B cell (primary cell): ENCODE measurements at regions not wholly inside any gene's neighbourhood (a gene's known extent, or its start where the extent isn't known, plus 50 kb on each side); places are given as distances from the start of the nearest gene placed in this dataset.

ENCODE experiments used
- ATAC-seq: fragments of 200-7000 bp; cut with Tn5 transposase; one replicate; pipeline ENCODE4 v1.10.0; 2021; ENCODE audit warnings: low read depth, mild to moderate bottlenecking, moderate number of reproducible peaks, moderate library complexity
- CTCF ChIA-PET: fragments of 350-600 bp; sonication (Branson Sonifier 250); formaldehyde crosslinking; loops from one replicate; lab custom pipeline; 2021; ENCODE audit warnings: antibody characterized with exemption, inconsistent platforms; lab: Charles Lee
- POLR2A ChIA-PET: fragments of 350-600 bp; sonication (Branson Sonifier 250); formaldehyde crosslinking; loops from one replicate; lab custom pipeline; 2021; ENCODE audit warnings: antibody characterized with exemption; lab: Charles Lee
- DNase-seq: peaks from one replicate; pipeline ENCODE4 v3.0.0; 2013
- H2AFZ ChIP-seq: 2 replicates; pipeline ENCODE4 v1.6.1; 2012; ENCODE audit warnings: mild to moderate bottlenecking, low read depth, low read length; ENCODE audit not compliant: insufficient read depth, poor library complexity, severe bottlenecking
- H3K27ac ChIP-seq, 2 donors: 1 replicate in 1 of 2; 2 replicates in 1 of 2; pipeline ENCODE4 v1.5.1; 2012 to 2013; ENCODE audit warnings: low read length in 2 of 2, mild to moderate bottlenecking in 2 of 2, moderate library complexity in 1 of 2
- H3K27me3 ChIP-seq, 4 experiments: fragments of 200-600 bp in 1 of 4; sonication (generic) in 1 of 4; replicated peaks in 1 of 4; 1 replicate in 2 of 4; 2 replicates in 2 of 4; pipeline versions ENCODE4 v1.6.1 to v1.7.0; 2013 to 2016; ENCODE audit warnings: low read length in 3 of 4, mild to moderate bottlenecking in 2 of 4, mixed read lengths in 1 of 4, moderate library complexity in 1 of 4; ENCODE audit not compliant: insufficient read depth in 4 of 4, control insufficient read depth in 3 of 4; ENCODE audit errors: control extremely low read depth in 1 of 4
- H3K36me3 ChIP-seq, 2 experiments: replicated peaks in 1 of 2; 1 replicate in 1 of 2; 2 replicates in 1 of 2; pipeline versions ENCODE4 v1.6.1 to v1.7.1; 2013; ENCODE audit warnings: low read length in 1 of 2; ENCODE audit not compliant: insufficient read depth in 2 of 2, control insufficient read depth in 1 of 2; ENCODE audit errors: control extremely low read depth in 1 of 2, extremely low read depth in 1 of 2
- H3K4me1 ChIP-seq, 2 donors: fragments of 200-600 bp in 1 of 2; sonication (generic) in 1 of 2; 1 replicate in 1 of 2; 2 replicates in 1 of 2; pipeline versions ENCODE4 v1.5.1 to v1.6.1; 2013 to 2017; ENCODE audit warnings: low read length in 2 of 2; ENCODE audit not compliant: control insufficient read depth in 2 of 2, insufficient read depth in 2 of 2
- H3K4me2 ChIP-seq: replicated peaks from 2 replicates; pipeline ENCODE3; 2012; ENCODE audit warnings: mild to moderate bottlenecking, low read depth, low read length; ENCODE audit not compliant: poor library complexity, severe bottlenecking
- H3K4me3 ChIP-seq, 5 experiments: fragments of 200-600 bp in 1 of 5; sonication (generic) in 1 of 5; 1 replicate in 3 of 5; 2 replicates in 2 of 5; pipeline versions ENCODE4 v1.5.1 to v1.7.0; 2011 to 2016; ENCODE audit warnings: low read length in 4 of 5, mild to moderate bottlenecking in 4 of 5, low read depth in 2 of 5, control low read depth in 1 of 5, moderate library complexity in 1 of 5; ENCODE audit not compliant: insufficient read depth in 1 of 5; ENCODE audit errors: control extremely low read depth in 1 of 5, extremely low read depth in 1 of 5
- H3K79me2 ChIP-seq: fragments of 200-600 bp; sonication (generic); one replicate; pipeline ENCODE4 v1.6.0; 2016; ENCODE audit warnings: low read length; ENCODE audit not compliant: control insufficient read depth, insufficient read depth
- H3K9ac ChIP-seq: fragments of 200-600 bp; sonication (generic); 2 replicates; pipeline ENCODE4 v1.6.1; 2017; ENCODE audit warnings: mild to moderate bottlenecking, low read length, moderate library complexity
- H3K9me3 ChIP-seq, 3 donors: one replicate each; pipeline versions ENCODE4 v1.6.1 to v1.7.1; 2013; ENCODE audit warnings: low read length in 2 of 3; ENCODE audit not compliant: control insufficient read depth in 2 of 3, insufficient read depth in 1 of 3; ENCODE audit errors: control extremely low read depth in 1 of 3
- H4K20me1 ChIP-seq: 2 replicates; pipeline ENCODE4 v1.6.0; 2012; ENCODE audit warnings: mild to moderate bottlenecking, low read length; ENCODE audit not compliant: insufficient read depth, control insufficient read depth, poor library complexity, severe bottlenecking
- H3K27ac Mint-ChIP-seq: one replicate; pipeline ENCODE4 v1.8.0; 2021; ENCODE audit warnings: mixed read lengths
- H3K27me3 Mint-ChIP-seq: one replicate; pipeline ENCODE4 v1.8.0; 2021; ENCODE audit warnings: mixed read lengths
- H3K4me1 Mint-ChIP-seq: one replicate; pipeline ENCODE4 v1.8.0; 2021; ENCODE audit warnings: mixed read lengths
- H3K4me3 Mint-ChIP-seq: one replicate; pipeline ENCODE4 v1.8.0; 2021; ENCODE audit warnings: mixed read lengths
- H3K9me3 Mint-ChIP-seq: one replicate; pipeline ENCODE4 v1.8.0; 2022; ENCODE audit warnings: mixed read lengths; ENCODE audit not compliant: insufficient read depth
- CTCF ChIP-seq: fragments of 200-600 bp; IDR thresholded peaks from one replicate; pipeline ENCODE4 v1.8.0; 2022; ENCODE audit warnings: antibody characterized with exemption, mild to moderate bottlenecking
- EZH2 ChIP-seq: IDR thresholded peaks from 2 replicates; pipeline ENCODE4 v1.6.1; 2012; ENCODE audit warnings: borderline replicate concordance, low read depth, mild to moderate bottlenecking, moderate library complexity, low read length; ENCODE audit not compliant: insufficient read depth, poor library complexity, severe bottlenecking
- WGBS: methylation state at CpG from one replicate; pipeline ENCODE4 v1.1.5; 2013; ENCODE audit warnings: missing lambda C conversion rate; ENCODE audit not compliant: insufficient coverage; 5-methylcytosine and 5-hydroxymethylcytosine counted together
- intact Hi-C: fragments of 100-400 bp; cut with micrococcal nuclease; formaldehyde crosslinking; loops from one replicate; pipeline ENCODE4 v1.10.0; 2022

GRCh38 chr12:89976866-89977265, 268.2 kb upstream of the ATP2B1 start:
- no peaks in the 10 kb centered on the region for H3K4me1 ChIP-seq
- WGBS: 98% methylated on average over 4 of the region's 4 CpGs
- DNase-seq: no peak
- Mint-ChIP-seq H3K27ac (no peak overlapping the region), H3K4me1 (peaks cover 10% of the 10 kb centered on the region), H3K9me3 (no peaks in the 10 kb centered on the region), H3K4me3 (no peak overlapping the region), H3K27me3 (no peaks in the 10 kb centered on the region)
- no peak overlapping the region for H3K27ac ChIP-seq
- no peak overlapping the region for H3K4me3 ChIP-seq
- no peak for ATAC-seq
- intact Hi-C loops: no loop called here
- ChIA-PET CTCF (no interaction called here), POLR2A (no interaction called here)
- H3K9ac ChIP-seq: no peak overlapping the region
- no peaks in the 10 kb centered on the region for H3K9me3 ChIP-seq
- H3K27me3 ChIP-seq: no peaks in the 10 kb centered on the region
- H2AFZ ChIP-seq: no peak overlapping the region
- H4K20me1 ChIP-seq: no peaks in the 10 kb centered on the region
- no peaks in the 10 kb centered on the region for H3K36me3 ChIP-seq
- TF ChIP-seq EZH2: no peak
- TF ChIP-seq CTCF: no peak
- H3K4me2 ChIP-seq: no peak overlapping the region
- no peaks in the 10 kb centered on the region for H3K79me2 ChIP-seq

DNA sequence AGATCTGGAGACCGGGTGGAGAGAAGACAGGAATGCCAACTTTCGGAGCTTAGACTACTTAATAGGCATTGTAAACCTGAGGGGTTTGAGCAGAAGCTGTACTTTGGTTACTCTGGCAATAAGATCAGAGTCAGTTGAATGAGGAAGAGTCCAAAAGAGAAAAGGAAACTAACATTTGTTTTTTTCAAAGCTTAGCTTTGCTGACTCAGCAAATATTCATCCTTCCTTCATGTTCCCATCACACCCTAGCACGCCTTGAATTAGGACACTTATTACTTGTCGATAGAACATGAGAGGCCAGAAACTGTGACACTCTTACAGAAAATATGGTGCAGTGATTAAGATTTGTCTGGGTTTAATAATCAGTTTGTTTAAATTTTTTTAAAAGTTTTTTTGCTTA, 266.9 kb upstream of the ATP2B1 start:
- DNase-seq (no peak), ATAC-seq (no peak)
- H3K9me3 ChIP-seq: no peaks in the 10 kb centered on the region
- H3K79me2 ChIP-seq: no peaks in the 10 kb centered on the region
- CTCF ChIA-PET: no interaction called here
- no peak overlapping the region for H3K4me2 ChIP-seq
- no peaks in the 10 kb centered on the region for H3K9me3 Mint-ChIP-seq
- no peak overlapping the region for H3K27ac ChIP-seq
- 95% methylated on average over 2 of the region's 4 CpGs for WGBS
- no peak overlapping the region for H3K4me3 ChIP-seq
- H4K20me1 ChIP-seq: no peaks in the 10 kb centered on the region
- peaks cover 10% of the 10 kb centered on the region for H3K4me1 Mint-ChIP-seq
- no peaks in the 10 kb centered on the region for H3K27me3 ChIP-seq
- peak overlapping the region; percentile 20 for H2AFZ ChIP-seq
- TF ChIP-seq EZH2 (no peak), CTCF (no peak)
- H3K36me3 ChIP-seq: no peaks in the 10 kb centered on the region
- H3K27me3 Mint-ChIP-seq: no peaks in the 10 kb centered on the region
- POLR2A ChIA-PET: no interaction called here
- no peak overlapping the region for H3K9ac ChIP-seq
- intact Hi-C loops: no loop called here
- no peak overlapping the region for H3K27ac Mint-ChIP-seq
- no peaks in the 10 kb centered on the region for H3K4me1 ChIP-seq
- H3K4me3 Mint-ChIP-seq: no peak overlapping the region
